Retinal pigment epithelial cell (primary cell): ENCODE measurements at regions not wholly inside any gene's neighbourhood (a gene's known extent, or its start where the extent isn't known, plus 50 kb on each side); places are given as distances from the start of the nearest gene placed in this dataset.
"Not testable (repeated sequence)": the region's sequence is repeated elsewhere in the genome, so short reads cannot be mapped to it uniquely, and the experiment has no call there.

Experiments
- DNase-seq: peaks from one replicate; pipeline ENCODE4 v3.0.0-alpha.2; 2010; ENCODE audit warnings: low read depth
- H3K4me3 ChIP-seq: 2 replicates; pipeline ENCODE4 v1.5.1; 2011; ENCODE audit warnings: mild to moderate bottlenecking, low read length, control low read depth, moderate library complexity
- TF ChIP-seq, protein P1 (sequence below): conservative IDR thresholded peaks from 2 replicates; pipeline ENCODE4 v1.5.1; 2011; ENCODE audit warnings: low read depth, low read length, control low read depth, inconsistent platforms

DNA sequence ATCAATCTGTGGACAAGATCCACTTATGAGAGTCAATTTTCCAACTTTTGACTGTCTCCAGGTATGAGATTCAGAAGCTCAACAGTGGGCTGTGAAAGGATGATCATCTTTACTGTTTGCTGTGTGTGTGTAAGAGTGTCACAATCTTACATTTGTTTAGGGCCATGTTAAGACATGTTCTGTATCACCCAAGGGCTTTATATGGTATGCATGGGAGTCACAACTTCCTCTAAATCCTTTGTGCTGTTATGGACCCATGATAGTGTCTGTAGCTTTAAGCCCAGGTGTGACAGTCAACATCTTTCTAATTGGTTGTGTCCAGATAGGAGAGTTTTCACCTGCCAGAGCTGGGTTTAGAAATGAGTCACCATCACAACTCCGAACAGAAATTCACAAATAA is 70.2 kb downstream of the ZNF726 start:
- not testable (repeated sequence) for DNase-seq, H3K4me3 ChIP-seq

DNA sequence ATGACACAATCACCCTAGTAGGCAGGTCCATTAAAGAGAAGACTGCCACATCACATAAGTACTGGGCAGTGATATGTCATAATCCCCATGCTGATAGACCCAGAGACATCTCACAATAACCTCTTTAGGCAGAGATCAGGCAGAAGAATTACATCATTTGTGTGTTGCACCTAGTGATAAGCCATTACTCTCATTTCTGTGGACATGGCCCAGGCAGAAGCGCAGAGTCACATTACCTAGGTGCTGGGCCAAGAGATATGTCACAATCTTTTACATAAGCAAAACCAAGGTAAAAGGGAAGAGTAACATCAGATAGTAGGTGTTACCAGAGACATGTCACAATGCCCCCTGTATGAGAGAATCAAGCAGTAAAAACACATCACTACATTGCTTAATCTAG is 71.9 kb downstream of the ZNF726 start:
- no peak for DNase-seq
- no peak overlapping the region for H3K4me3 ChIP-seq
- TF ChIP-seq, protein P1, sequence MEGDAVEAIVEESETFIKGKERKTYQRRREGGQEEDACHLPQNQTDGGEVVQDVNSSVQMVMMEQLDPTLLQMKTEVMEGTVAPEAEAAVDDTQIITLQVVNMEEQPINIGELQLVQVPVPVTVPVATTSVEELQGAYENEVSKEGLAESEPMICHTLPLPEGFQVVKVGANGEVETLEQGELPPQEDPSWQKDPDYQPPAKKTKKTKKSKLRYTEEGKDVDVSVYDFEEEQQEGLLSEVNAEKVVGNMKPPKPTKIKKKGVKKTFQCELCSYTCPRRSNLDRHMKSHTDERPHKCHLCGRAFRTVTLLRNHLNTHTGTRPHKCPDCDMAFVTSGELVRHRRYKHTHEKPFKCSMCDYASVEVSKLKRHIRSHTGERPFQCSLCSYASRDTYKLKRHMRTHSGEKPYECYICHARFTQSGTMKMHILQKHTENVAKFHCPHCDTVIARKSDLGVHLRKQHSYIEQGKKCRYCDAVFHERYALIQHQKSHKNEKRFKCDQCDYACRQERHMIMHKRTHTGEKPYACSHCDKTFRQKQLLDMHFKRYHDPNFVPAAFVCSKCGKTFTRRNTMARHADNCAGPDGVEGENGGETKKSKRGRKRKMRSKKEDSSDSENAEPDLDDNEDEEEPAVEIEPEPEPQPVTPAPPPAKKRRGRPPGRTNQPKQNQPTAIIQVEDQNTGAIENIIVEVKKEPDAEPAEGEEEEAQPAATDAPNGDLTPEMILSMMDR: no peak

GRCh38 chr19:23991170-23991569 is 76.5 kb downstream of the ZNF726 start:
- TF ChIP-seq, protein P1: no peak
- DNase-seq: no peak

GRCh38 chr19:23992348-23992747 is 77.7 kb downstream of the ZNF726 start:
- H3K4me3 ChIP-seq: no peak overlapping the region
- DNase-seq: no peak
- TF ChIP-seq, protein P1: no peak

More at GRCh38 chr19:23991170-23991569, 76.5 kb downstream of the ZNF726 start:
- H3K4me3 ChIP-seq: no peak overlapping the region

GRCh38 chr19:23993440-23993839 is 78.8 kb downstream of the ZNF726 start:
- TF ChIP-seq, protein P1: no peak
- H3K4me3 ChIP-seq: no peak overlapping the region
- no peak for DNase-seq

GRCh38 chr19:23996549-23996948 is 81.9 kb downstream of the ZNF726 start:
- TF ChIP-seq, protein P1: peak; percentile 45
- no peak for DNase-seq
- no peak overlapping the region for H3K4me3 ChIP-seq

DNA sequence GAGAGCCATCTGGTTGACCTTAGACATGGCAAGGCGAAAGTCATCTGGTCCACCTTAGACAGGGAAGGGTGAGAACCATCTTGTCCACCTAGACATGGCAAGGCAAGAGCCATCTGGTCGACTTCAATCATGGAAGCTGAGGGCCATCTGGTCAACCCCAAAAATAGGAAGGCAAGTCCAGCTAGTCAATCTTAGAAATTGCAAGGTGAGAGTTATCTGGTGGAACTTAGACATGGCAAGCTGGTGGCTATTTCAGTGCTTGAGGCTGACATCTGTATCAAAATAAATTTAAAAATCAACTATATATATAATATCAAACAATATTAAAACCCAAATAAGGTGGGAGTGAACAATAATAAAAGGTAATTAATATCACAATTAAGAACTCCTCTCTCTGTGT is 83.9 kb downstream of the ZNF726 start:
- DNase-seq: no peak
- H3K4me3 ChIP-seq: no peak overlapping the region
- TF ChIP-seq, protein P1: no peak
